ENCODE measurements at regions not wholly inside any gene's neighbourhood (a gene's known extent, or its start where the extent isn't known, plus 50 kb on each side); places are given as distances from the start of the nearest gene placed in this dataset.

- H3K9ac ChIP-seq (ENCODE audit: low read length) = no peak overlapping the region
- no peak overlapping the region for H3K27ac ChIP-seq (ENCODE audit: low read depth, low read length)
Observed at GRCh38 chr9:73810585-73811215, 659.0 kb downstream of the ANXA1 start.

DNA sequence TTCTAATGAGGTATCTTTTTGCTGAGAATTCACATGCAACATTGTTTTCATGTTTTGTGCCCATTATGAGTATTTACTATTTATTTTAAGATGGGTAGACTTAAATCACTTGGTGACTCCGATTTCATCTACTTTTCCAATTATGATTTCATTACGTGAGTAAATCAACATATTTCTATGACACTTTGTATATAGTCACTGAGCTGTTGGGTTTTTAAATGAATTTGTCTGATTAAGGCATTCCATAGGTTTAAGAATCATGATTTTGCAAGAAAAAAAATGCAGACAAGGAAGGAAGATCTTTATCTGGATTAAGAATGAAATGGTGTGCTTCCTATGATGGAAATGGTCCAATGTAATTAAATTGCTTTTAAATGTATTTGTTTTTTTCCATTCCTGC, 661.9 kb downstream of the ANXA1 start:
- no peak overlapping the region for H3K4me3 ChIP-seq (ENCODE audit: low read depth, low read length)
- peaks cover 5% of the 10 kb centered on the region; the same call in 1 of the 2 replicates for H3K4me1 ChIP-seq (ENCODE audit: control insufficient read depth, insufficient read depth, low read length)
- no peaks in the 10 kb centered on the region for H3K36me3 ChIP-seq (ENCODE audit: control insufficient read depth, insufficient read depth, low read length)

More at GRCh38 chr9:73810585-73811215, 659.0 kb downstream of the ANXA1 start:
- Histone ChIP-seq H3K4me1 (ENCODE audit: control insufficient read depth, insufficient read depth, low read length) (no peaks in the 10 kb centered on the region), H3K36me3 (ENCODE audit: control insufficient read depth, insufficient read depth, low read length) (no peaks in the 10 kb centered on the region), H3K9me3 (ENCODE audit: control insufficient read depth, insufficient read depth, low read depth, low read length) (no peaks in the 10 kb centered on the region), H3K4me3 (ENCODE audit: low read depth, low read length) (no peak overlapping the region), H3K27me3 (ENCODE audit: control insufficient read depth, insufficient read depth, low read length) (no peaks in the 10 kb centered on the region)

GRCh38 chr9:73816905-73817304, 665.2 kb downstream of the ANXA1 start:
- H3K4me3 ChIP-seq (ENCODE audit: low read depth, low read length) = no peak overlapping the region
- H3K27me3 ChIP-seq (ENCODE audit: control insufficient read depth, insufficient read depth, low read length) = no peaks in the 10 kb centered on the region
- peaks cover 5% of the 10 kb centered on the region; the same call in 1 of the 2 replicates for H3K4me1 ChIP-seq (ENCODE audit: control insufficient read depth, insufficient read depth, low read length)
- no peaks in the 10 kb centered on the region for H3K36me3 ChIP-seq (ENCODE audit: control insufficient read depth, insufficient read depth, low read length)
- no peak overlapping the region for H3K9ac ChIP-seq (ENCODE audit: low read length)
- no peak overlapping the region for H3K27ac ChIP-seq (ENCODE audit: low read depth, low read length)
- no peaks in the 10 kb centered on the region for H3K9me3 ChIP-seq (ENCODE audit: control insufficient read depth, insufficient read depth, low read depth, low read length)

More for the DNA sequence above, 661.9 kb downstream of the ANXA1 start:
- Histone ChIP-seq H3K9ac (ENCODE audit: low read length) (no peak overlapping the region), H3K27ac (ENCODE audit: low read depth, low read length) (no peak overlapping the region), H3K9me3 (ENCODE audit: control insufficient read depth, insufficient read depth, low read depth, low read length) (no peaks in the 10 kb centered on the region), H3K27me3 (ENCODE audit: control insufficient read depth, insufficient read depth, low read length) (no peaks in the 10 kb centered on the region)

DNA sequence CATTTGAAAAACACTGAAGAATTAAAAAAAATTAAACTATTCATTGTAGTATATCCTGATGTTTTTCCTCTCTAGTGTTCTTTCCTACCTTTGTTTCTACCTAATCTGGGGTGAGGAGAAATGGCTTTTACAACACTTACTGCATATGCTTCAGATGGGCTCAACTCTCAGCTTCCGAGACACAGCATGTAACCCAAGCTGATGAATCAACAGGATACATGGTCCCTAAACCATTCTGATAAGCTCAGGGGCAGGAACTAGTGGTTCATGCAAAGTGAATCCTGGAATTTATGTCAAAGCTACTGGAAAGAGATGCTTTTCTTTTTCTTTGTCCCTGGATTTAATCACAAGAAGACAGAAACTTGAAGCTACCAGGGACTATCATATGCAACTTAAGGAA, 672.5 kb upstream of the RORB start:
- H3K27me3 ChIP-seq (ENCODE audit: control insufficient read depth, insufficient read depth, low read length) = no peaks in the 10 kb centered on the region
- H3K36me3 ChIP-seq (ENCODE audit: control insufficient read depth, insufficient read depth, low read length) = no peaks in the 10 kb centered on the region
- H3K4me1 ChIP-seq (ENCODE audit: control insufficient read depth, insufficient read depth, low read length) = peaks cover 9% of the 10 kb centered on the region; the same call in 1 of the 2 replicates
- H3K9me3 ChIP-seq (ENCODE audit: control insufficient read depth, insufficient read depth, low read depth, low read length) = no peaks in the 10 kb centered on the region
- no peak overlapping the region for H3K27ac ChIP-seq (ENCODE audit: low read depth, low read length)
- H3K4me3 ChIP-seq (ENCODE audit: low read depth, low read length) = no peak overlapping the region
- H3K9ac ChIP-seq (ENCODE audit: low read length) = no peak overlapping the region

- H3K9me3 ChIP-seq (ENCODE audit: control insufficient read depth, insufficient read depth, low read depth, low read length) = no peaks in the 10 kb centered on the region
- no peak overlapping the region for H3K4me3 ChIP-seq (ENCODE audit: low read depth, low read length)
Observed at GRCh38 chr9:73838871-73839270, 658.3 kb upstream of the RORB start.

DNA sequence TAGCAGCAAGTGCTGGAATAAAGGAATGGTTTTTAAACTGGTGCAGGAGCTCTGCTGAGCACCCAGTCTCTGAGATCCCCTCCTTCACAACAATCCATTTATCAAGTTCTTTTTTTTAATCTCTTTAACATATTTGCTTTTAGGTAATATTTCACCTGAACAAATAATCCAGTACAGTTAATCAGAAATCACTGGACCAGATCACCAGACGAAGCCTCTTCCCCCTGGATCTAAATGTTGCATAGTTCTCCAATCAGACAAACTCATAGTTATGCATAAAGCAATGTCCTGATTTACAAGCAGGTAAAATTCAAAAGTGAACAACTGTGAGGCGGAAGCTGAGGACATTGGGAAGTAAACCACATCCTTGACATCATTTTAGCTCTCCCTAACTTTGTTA, 657.7 kb upstream of the RORB start:
- Histone ChIP-seq H3K9me3 (ENCODE audit: control insufficient read depth, insufficient read depth, low read depth, low read length) (no peaks in the 10 kb centered on the region), H3K4me1 (ENCODE audit: control insufficient read depth, insufficient read depth, low read length) (peaks cover 12% of the 10 kb centered on the region; the same call in 1 of the 2 replicates), H3K27me3 (ENCODE audit: control insufficient read depth, insufficient read depth, low read length) (no peaks in the 10 kb centered on the region), H3K4me3 (ENCODE audit: low read depth, low read length) (no peak overlapping the region), H3K27ac (ENCODE audit: low read depth, low read length) (no peak overlapping the region), H3K9ac (ENCODE audit: low read length) (no peak overlapping the region), H3K36me3 (ENCODE audit: control insufficient read depth, insufficient read depth, low read length) (no peaks in the 10 kb centered on the region)

More at GRCh38 chr9:73838871-73839270, 658.3 kb upstream of the RORB start:
- Histone ChIP-seq H3K27me3 (ENCODE audit: control insufficient read depth, insufficient read depth, low read length) (no peaks in the 10 kb centered on the region), H3K36me3 (ENCODE audit: control insufficient read depth, insufficient read depth, low read length) (no peaks in the 10 kb centered on the region), H3K4me1 (ENCODE audit: control insufficient read depth, insufficient read depth, low read length) (peaks cover 6% of the 10 kb centered on the region; the same call in 1 of the 2 replicates), H3K27ac (ENCODE audit: low read depth, low read length) (no peak overlapping the region), H3K9ac (ENCODE audit: low read length) (no peak overlapping the region)

- H3K27ac ChIP-seq (ENCODE audit: low read depth, low read length) = no peak overlapping the region
- H3K36me3 ChIP-seq (ENCODE audit: control insufficient read depth, insufficient read depth, low read length) = no peaks in the 10 kb centered on the region
- peaks cover 24% of the 10 kb centered on the region for H3K4me1 ChIP-seq (ENCODE audit: control insufficient read depth, insufficient read depth, low read length)
- H3K9ac ChIP-seq (ENCODE audit: low read length) = no peak overlapping the region
- no peak overlapping the region for H3K4me3 ChIP-seq (ENCODE audit: low read depth, low read length)
- no peaks in the 10 kb centered on the region for H3K9me3 ChIP-seq (ENCODE audit: control insufficient read depth, insufficient read depth, low read depth, low read length)
- no peaks in the 10 kb centered on the region for H3K27me3 ChIP-seq (ENCODE audit: control insufficient read depth, insufficient read depth, low read length)
Observed at GRCh38 chr9:73841018-73841417, 656.1 kb upstream of the RORB start.

- no peak overlapping the region for H3K27ac ChIP-seq (ENCODE audit: low read depth, low read length)
- H3K9ac ChIP-seq (ENCODE audit: low read length) = no peak overlapping the region
- H3K4me3 ChIP-seq (ENCODE audit: low read depth, low read length) = no peak overlapping the region
- no peaks in the 10 kb centered on the region for H3K27me3 ChIP-seq (ENCODE audit: control insufficient read depth, insufficient read depth, low read length)
- H3K9me3 ChIP-seq (ENCODE audit: control insufficient read depth, insufficient read depth, low read depth, low read length) = 0 out of 2 replicates have a peak, but pooled peaks cover 2% of the 10 kb centered on the region
- peaks cover 43% of the 10 kb centered on the region for H3K4me1 ChIP-seq (ENCODE audit: control insufficient read depth, insufficient read depth, low read length)
- no peaks in the 10 kb centered on the region for H3K36me3 ChIP-seq (ENCODE audit: control insufficient read depth, insufficient read depth, low read length)
Observed at GRCh38 chr9:73844135-73844534, 653.0 kb upstream of the RORB start.

DNA sequence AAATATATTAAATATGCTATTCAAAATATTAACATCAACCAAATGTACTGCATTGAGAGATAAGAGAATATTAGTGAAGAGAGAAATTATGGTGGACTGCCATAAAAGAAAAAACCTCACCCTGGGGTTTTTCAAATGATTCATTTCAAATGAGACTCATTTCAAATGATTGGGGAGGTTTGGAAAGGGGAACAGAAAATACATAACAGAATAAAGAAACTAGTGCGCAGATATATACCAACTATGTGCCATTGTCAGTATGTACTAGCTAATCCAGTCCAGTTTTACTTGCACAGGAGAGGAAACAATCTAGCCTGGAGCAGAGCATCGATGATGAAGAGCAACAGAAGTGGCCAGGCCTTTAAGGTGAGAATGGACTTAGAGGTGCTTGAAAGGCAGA, 651.6 kb upstream of the RORB start:
- H3K36me3 ChIP-seq (ENCODE audit: control insufficient read depth, insufficient read depth, low read length) = no peaks in the 10 kb centered on the region
- peak overlapping the region; percentile 88 for H3K27ac ChIP-seq (ENCODE audit: low read depth, low read length)
- H3K27me3 ChIP-seq (ENCODE audit: control insufficient read depth, insufficient read depth, low read length) = no peaks in the 10 kb centered on the region
- peaks cover 4% of the 10 kb centered on the region; the same call in 1 of the 2 replicates for H3K9me3 ChIP-seq (ENCODE audit: control insufficient read depth, insufficient read depth, low read depth, low read length)
- H3K4me1 ChIP-seq (ENCODE audit: control insufficient read depth, insufficient read depth, low read length) = peaks cover 43% of the 10 kb centered on the region
- no peak overlapping the region for H3K4me3 ChIP-seq (ENCODE audit: low read depth, low read length)
- no peak overlapping the region for H3K9ac ChIP-seq (ENCODE audit: low read length)

DNA sequence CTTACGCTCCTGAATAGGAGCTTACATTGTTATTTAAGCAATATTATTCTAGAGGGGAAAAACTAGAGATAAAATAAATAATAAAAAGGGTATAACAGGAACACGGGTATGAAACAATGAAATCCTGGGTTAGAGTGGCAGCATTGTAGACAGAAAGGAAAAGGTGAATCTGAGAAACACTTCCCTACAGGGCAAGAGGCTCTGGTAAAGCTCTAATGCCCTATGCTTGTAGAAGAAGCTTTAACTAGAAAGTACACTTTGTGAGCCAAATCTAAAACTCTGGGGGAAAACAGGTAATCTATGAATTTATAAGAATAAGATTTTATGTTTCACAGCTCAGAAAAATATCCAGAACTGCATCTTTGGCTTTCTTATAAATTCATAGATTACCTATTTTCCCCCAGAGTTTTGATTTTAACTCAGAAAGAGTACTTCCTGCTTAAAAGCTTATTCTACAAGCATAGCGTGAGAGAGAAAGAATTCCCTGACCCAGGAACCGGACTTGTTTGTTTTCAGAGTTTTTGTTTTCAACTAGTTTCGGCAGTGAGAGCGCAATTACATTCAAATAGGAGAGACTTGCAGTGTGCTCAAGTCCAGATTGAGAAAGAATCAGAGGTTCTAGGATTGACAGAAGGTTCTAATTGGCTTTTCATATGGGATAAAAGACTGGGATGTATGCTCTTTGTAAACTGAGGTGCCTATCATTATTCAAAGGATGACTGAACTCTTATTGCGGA, 651.0 kb upstream of the RORB start:
- Histone ChIP-seq H3K27ac (ENCODE audit: low read depth, low read length) (peak overlapping the region; percentile 88), H3K9ac (ENCODE audit: low read length) (peak overlapping the region; percentile 17), H3K9me3 (ENCODE audit: control insufficient read depth, insufficient read depth, low read depth, low read length) (peaks cover 6% of the 10 kb centered on the region; the same call in 1 of the 2 replicates), H3K27me3 (ENCODE audit: control insufficient read depth, insufficient read depth, low read length) (no peaks in the 10 kb centered on the region), H3K4me3 (ENCODE audit: low read depth, low read length) (no peak overlapping the region), H3K4me1 (ENCODE audit: control insufficient read depth, insufficient read depth, low read length) (peaks cover 43% of the 10 kb centered on the region), H3K36me3 (ENCODE audit: control insufficient read depth, insufficient read depth, low read length) (no peaks in the 10 kb centered on the region)

DNA sequence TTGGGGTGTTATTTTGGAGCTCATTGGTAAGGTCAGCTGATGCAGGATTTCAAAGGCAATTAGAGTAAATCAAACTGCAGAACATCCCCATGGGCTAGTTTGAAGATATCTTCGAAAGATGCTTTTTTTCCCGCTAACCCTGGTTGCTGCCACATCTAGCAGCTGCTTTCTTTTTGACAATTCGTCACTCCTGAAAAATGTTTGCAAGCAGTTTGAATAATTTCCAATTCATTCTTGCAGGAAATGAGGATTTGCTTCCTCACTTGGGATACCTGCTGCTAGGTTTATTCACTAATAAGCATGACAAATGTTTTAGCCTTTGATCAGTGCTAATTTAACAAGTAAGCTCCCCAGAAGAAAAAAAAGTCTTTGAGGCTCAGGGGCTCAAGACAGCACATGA, 649.6 kb upstream of the RORB start:
- no peaks in the 10 kb centered on the region for H3K36me3 ChIP-seq (ENCODE audit: control insufficient read depth, insufficient read depth, low read length)
- peaks cover 6% of the 10 kb centered on the region; the same call in 1 of the 2 replicates for H3K9me3 ChIP-seq (ENCODE audit: control insufficient read depth, insufficient read depth, low read depth, low read length)
- no peaks in the 10 kb centered on the region for H3K27me3 ChIP-seq (ENCODE audit: control insufficient read depth, insufficient read depth, low read length)
- peak overlapping the region; percentile 62 for H3K9ac ChIP-seq (ENCODE audit: low read length)
- H3K4me1 ChIP-seq (ENCODE audit: control insufficient read depth, insufficient read depth, low read length) = peaks cover 43% of the 10 kb centered on the region
- no peak overlapping the region for H3K4me3 ChIP-seq (ENCODE audit: low read depth, low read length)
- peak overlapping the region; percentile 88 for H3K27ac ChIP-seq (ENCODE audit: low read depth, low read length)

All from HUES6 (cell line).